Fibroblast of lung (primary cell): ENCODE measurements at regions not wholly inside any gene's neighbourhood (a gene's known extent, or its start where the extent isn't known, plus 50 kb on each side); places are given as distances from the start of the nearest gene placed in this dataset.
A peak's percentile ranks its signal among the peaks of the same experiment; 100 is the strongest.

Experiments
- DNase-seq, 2 donors: peaks; one replicate each; pipeline versions ENCODE4 v3.0.0 to v3.0.0-alpha.2; 2010; ENCODE audit warnings: low read depth in 2 of 2
- H2AFZ ChIP-seq: 2 replicates; pipeline ENCODE4 v1.5.1; 2012; ENCODE audit warnings: low read length, control low read depth, inconsistent platforms
- H3K27ac ChIP-seq: 2 replicates; pipeline ENCODE4 v1.5.1; 2011; ENCODE audit warnings: low read length, control low read depth; ENCODE audit not compliant: insufficient read depth
- H3K27me3 ChIP-seq: 2 replicates; pipeline ENCODE4 v1.5.1; 2011; ENCODE audit warnings: mild to moderate bottlenecking, low read length; ENCODE audit not compliant: control insufficient read depth, insufficient read depth
- H3K36me3 ChIP-seq: 2 replicates; pipeline ENCODE4 v1.5.1; 2011; ENCODE audit warnings: low read length; ENCODE audit not compliant: control insufficient read depth, insufficient read depth
- H3K4me1 ChIP-seq: 2 replicates; pipeline ENCODE4 v1.5.1; 2011; ENCODE audit warnings: low read length; ENCODE audit not compliant: control insufficient read depth, insufficient read depth; ENCODE audit errors: extremely low read depth
- H3K4me2 ChIP-seq: 2 replicates; pipeline ENCODE4 v1.5.1; 2011; ENCODE audit warnings: low read length, control low read depth; ENCODE audit not compliant: insufficient read depth; ENCODE audit errors: extremely low read depth
- H3K4me3 ChIP-seq, 4 experiments: fragments of 200-600 bp in 1 of 4; sonication (generic) in 1 of 4; replicated peaks in 1 of 4; 2 replicates each; pipeline ENCODE4 v1.5.1; 2011 to 2016; ENCODE audit warnings: low read length in 4 of 4, low read depth in 3 of 4, mild to moderate bottlenecking in 3 of 4, control low read depth in 2 of 4, inconsistent platforms in 1 of 4, mixed read lengths in 1 of 4; ENCODE audit not compliant: insufficient read depth in 1 of 4; ENCODE audit errors: control extremely low read depth in 1 of 4
- H3K79me2 ChIP-seq: 2 replicates; pipeline ENCODE4 v1.5.1; 2012; ENCODE audit warnings: mild to moderate bottlenecking, low read length, inconsistent platforms; ENCODE audit not compliant: control insufficient read depth, insufficient read depth
- H3K9ac ChIP-seq: 2 replicates; pipeline ENCODE4 v1.5.1; 2011; ENCODE audit warnings: mild to moderate bottlenecking, low read length, control low read depth; ENCODE audit not compliant: insufficient read depth
- H3K9me3 ChIP-seq: 2 replicates; pipeline ENCODE4 v1.5.1; 2012; ENCODE audit warnings: low read depth, low read length; ENCODE audit not compliant: control insufficient read depth, insufficient read depth
- H4K20me1 ChIP-seq: 2 replicates; pipeline ENCODE4 v1.5.1; 2011; ENCODE audit warnings: low read length; ENCODE audit not compliant: control insufficient read depth, insufficient read depth; ENCODE audit errors: extremely low read depth
- EZH2 ChIP-seq: IDR thresholded peaks from 2 replicates; pipeline ENCODE4 v1.5.1; 2012; ENCODE audit warnings: low read length, control low read depth, mild to moderate bottlenecking; ENCODE audit errors: missing control alignments
- TF ChIP-seq, protein P1 (sequence below), 2 donors: IDR thresholded peaks in 1 of 2; conservative IDR thresholded peaks in 1 of 2; 1 replicate in 1 of 2; 2 replicates in 1 of 2; pipeline ENCODE4 v1.5.1; 2011 to 2012; ENCODE audit warnings: low read length in 2 of 2, control low read depth in 1 of 2, inconsistent platforms in 1 of 2, low read depth in 1 of 2, mild to moderate bottlenecking in 1 of 2

DNA sequence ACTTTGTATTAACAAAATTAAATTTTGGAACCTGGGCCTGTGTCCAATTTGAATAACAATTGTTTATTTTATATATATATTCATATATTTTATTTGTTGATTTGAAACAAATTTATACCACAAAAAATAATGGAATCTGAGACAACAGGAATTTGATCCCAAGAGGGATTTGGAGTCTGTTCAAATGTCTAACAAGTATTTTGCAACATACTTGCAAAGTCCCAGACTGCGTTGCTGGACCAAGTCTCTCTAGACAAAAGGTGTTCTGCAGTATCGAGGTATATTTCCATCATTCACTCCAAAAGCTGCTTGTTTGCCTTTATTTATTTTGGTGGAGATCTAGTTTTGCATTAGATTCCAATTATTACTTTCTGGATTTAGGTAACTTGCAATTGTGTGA, 68.7 kb upstream of the PTPRR start:
- no peaks in the 10 kb centered on the region for H3K79me2 ChIP-seq
- H3K4me3 ChIP-seq, result no peak overlapping the region
- no peaks in the 10 kb centered on the region for H3K36me3 ChIP-seq
- no peaks in the 10 kb centered on the region for H3K9me3 ChIP-seq
- no peaks in the 10 kb centered on the region for H3K27me3 ChIP-seq
- H3K27ac ChIP-seq, result no peak overlapping the region
- H4K20me1 ChIP-seq, result no peaks in the 10 kb centered on the region
- H3K9ac ChIP-seq, result no peak overlapping the region
- TF ChIP-seq EZH2, result no peak
- TF ChIP-seq, protein P1, sequence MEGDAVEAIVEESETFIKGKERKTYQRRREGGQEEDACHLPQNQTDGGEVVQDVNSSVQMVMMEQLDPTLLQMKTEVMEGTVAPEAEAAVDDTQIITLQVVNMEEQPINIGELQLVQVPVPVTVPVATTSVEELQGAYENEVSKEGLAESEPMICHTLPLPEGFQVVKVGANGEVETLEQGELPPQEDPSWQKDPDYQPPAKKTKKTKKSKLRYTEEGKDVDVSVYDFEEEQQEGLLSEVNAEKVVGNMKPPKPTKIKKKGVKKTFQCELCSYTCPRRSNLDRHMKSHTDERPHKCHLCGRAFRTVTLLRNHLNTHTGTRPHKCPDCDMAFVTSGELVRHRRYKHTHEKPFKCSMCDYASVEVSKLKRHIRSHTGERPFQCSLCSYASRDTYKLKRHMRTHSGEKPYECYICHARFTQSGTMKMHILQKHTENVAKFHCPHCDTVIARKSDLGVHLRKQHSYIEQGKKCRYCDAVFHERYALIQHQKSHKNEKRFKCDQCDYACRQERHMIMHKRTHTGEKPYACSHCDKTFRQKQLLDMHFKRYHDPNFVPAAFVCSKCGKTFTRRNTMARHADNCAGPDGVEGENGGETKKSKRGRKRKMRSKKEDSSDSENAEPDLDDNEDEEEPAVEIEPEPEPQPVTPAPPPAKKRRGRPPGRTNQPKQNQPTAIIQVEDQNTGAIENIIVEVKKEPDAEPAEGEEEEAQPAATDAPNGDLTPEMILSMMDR (conservative IDR thresholded peaks at IDR 0.05 in 1 of 2, IDR thresholded peaks at IDR 0.05 in 1 of 2; ENCODE audit: low read depth in 1 of 2, low read length in 2 of 2), result no peak
- no peaks in the 10 kb centered on the region for H3K4me1 ChIP-seq
- no peak overlapping the region for H2AFZ ChIP-seq
- no peak overlapping the region for H3K4me2 ChIP-seq
- peak in 1 of 2 donors; percentile 43 for DNase-seq

DNA sequence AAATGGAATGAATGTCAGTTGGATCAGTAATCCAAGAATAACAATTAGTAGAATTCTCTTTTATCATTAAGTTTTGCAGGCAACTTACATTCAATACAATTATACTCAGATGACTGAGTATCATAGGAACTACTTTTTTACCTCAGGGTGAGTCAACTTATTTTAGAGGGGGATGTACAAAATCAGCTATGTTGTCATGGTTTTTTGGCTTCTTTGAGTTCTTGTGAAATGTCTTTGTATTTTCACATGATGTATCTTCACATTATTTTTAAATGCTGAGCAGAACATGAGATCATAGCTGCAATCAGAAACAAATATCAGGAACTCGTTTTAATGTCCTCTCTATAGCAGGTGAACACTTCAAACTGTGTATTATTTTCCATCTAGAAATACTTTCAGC, 65.3 kb upstream of the PTPRR start:
- no peak overlapping the region for H2AFZ ChIP-seq
- H3K36me3 ChIP-seq, result no peaks in the 10 kb centered on the region
- TF ChIP-seq EZH2, result no peak
- TF ChIP-seq, protein P1 (conservative IDR thresholded peaks at IDR 0.05 in 1 of 2, IDR thresholded peaks at IDR 0.05 in 1 of 2; ENCODE audit: low read depth in 1 of 2, low read length in 2 of 2), result no peak
- H3K27me3 ChIP-seq, result no peaks in the 10 kb centered on the region
- H3K79me2 ChIP-seq, result no peaks in the 10 kb centered on the region
- H4K20me1 ChIP-seq, result no peaks in the 10 kb centered on the region
- H3K4me1 ChIP-seq, result no peaks in the 10 kb centered on the region
- H3K27ac ChIP-seq, result no peak overlapping the region
- no peaks in the 10 kb centered on the region for H3K9me3 ChIP-seq
- H3K4me3 ChIP-seq, result no peak overlapping the region
- peak; percentile 76 to 83 for DNase-seq
- H3K4me2 ChIP-seq, result no peak overlapping the region
- no peak overlapping the region for H3K9ac ChIP-seq

DNA sequence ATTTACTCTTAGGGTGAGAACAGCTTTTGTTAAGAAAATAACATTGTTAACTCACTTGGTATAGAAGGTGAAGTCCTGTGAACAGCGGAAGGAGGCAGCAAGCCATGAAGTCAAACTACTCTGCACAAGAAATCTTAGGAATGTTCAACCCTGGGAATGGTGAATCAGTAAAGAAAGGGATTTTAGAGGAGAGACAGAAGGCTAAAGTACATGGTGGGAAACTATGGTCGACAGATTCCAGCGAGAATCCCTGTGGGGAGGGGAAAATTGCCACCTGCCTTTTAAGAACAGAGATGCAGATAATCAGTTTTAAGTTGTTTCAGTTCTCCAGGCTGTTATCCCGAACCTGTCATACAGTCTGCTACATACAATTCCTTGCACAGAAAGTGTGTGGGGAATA, 63.2 kb upstream of the PTPRR start:
- TF ChIP-seq EZH2, result no peak
- TF ChIP-seq, protein P1 (conservative IDR thresholded peaks at IDR 0.05 in 1 of 2, IDR thresholded peaks at IDR 0.05 in 1 of 2; ENCODE audit: low read depth in 1 of 2, low read length in 2 of 2), result no peak
- Histone ChIP-seq H3K4me1 (no peaks in the 10 kb centered on the region), H2AFZ (no peak overlapping the region), H3K36me3 (no peaks in the 10 kb centered on the region), H4K20me1 (no peaks in the 10 kb centered on the region), H3K27ac (no peak overlapping the region), H3K9ac (no peak overlapping the region), H3K9me3 (no peaks in the 10 kb centered on the region), H3K79me2 (no peaks in the 10 kb centered on the region), H3K27me3 (no peaks in the 10 kb centered on the region), H3K4me3 (no peak overlapping the region), H3K4me2 (no peak overlapping the region)
- DNase-seq, result peak in 1 of 2 donors; percentile 65
